HFF-Myc (cell line): ENCODE measurements at regions not wholly inside any gene's neighbourhood (a gene's known extent, or its start where the extent isn't known, plus 50 kb on each side); places are given as distances from the start of the nearest gene placed in this dataset.

Experiments
- DNase-seq: peaks from one replicate; pipeline ENCODE4 v3.0.0-alpha.2; 2011; ENCODE audit warnings: low read depth; ENCODE audit errors: extremely low read depth
- H3K4me3 ChIP-seq: replicated peaks from 2 replicates; pipeline ENCODE4 v1.5.1; 2011; ENCODE audit warnings: low read depth, mild to moderate bottlenecking, control low read depth, low read length
- CTCF ChIP-seq: IDR thresholded peaks from 2 replicates; pipeline ENCODE4 v1.5.1; 2012; ENCODE audit warnings: mild to moderate bottlenecking, low read depth, low read length, control low read depth; ENCODE audit errors: missing control alignments

DNA sequence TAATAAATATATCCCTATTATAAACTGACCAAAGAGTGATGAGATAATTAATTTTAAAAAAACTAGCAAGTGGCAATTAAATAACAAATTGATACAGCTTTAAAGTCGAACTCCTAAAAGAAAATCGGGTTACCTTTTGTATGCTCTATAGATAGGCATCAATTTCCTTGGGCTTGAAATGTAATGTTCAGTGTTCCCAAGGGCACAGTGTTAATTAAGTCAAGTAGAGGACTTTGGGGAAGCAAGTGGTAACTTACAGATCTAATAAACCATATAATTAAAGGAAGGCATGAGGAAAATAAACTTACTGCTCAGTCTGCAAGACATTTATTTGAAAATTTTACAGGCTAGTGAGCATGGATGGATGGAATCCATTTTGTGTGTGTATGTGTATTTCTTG, 220.9 kb downstream of the FSCB start:
- no peak overlapping the region for H3K4me3 ChIP-seq
- TF ChIP-seq CTCF, result no peak

DNA sequence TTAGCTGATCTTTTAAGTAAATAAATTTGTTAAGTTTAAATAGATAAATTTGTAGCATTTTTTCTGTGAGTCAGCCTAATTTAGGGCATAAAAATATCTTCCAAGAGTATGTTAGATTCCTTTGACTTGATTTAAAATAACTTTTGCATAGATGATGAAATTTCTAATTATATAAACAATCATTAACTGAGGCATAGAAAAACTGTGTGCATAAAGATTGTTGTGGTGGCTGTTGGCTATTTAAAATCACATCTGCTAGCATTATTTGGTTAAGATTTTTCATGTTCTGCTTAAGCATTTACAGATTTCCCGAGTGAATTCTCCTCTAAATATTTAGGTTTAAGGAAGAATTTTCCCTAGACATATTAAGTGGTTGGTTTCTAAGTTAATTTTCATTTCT, 223.2 kb downstream of the FSCB start:
- no peak for DNase-seq
- no peak for TF ChIP-seq CTCF
- no peak overlapping the region for H3K4me3 ChIP-seq

More for the DNA sequence above, 220.9 kb downstream of the FSCB start:
- no peak for DNase-seq

GRCh38 chr14:44279357-44279756, 227.7 kb downstream of the FSCB start:
- DNase-seq, result no peak
- no peak overlapping the region for H3K4me3 ChIP-seq
- TF ChIP-seq CTCF, result no peak

DNA sequence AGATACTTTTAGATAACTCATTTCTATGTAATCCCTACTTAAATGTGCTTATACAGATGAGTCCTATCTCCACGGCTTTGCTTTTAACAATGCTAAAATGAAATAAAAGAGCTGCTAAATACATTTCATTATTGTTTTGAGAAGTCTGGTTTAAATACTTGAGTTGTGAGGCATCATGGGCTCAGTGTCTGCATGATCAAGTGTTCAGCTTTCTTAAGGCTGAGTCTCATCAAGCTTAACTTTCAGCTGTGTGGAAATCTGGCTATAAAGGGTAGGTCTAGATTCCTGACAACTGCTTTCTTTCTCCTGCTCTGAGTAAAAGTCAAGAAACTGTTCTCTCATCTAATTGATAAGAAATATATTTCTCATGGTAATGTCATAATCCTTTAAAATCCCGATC, 235.4 kb downstream of the FSCB start:
- TF ChIP-seq CTCF, result no peak
- no peak overlapping the region for H3K4me3 ChIP-seq
- DNase-seq, result no peak

GRCh38 chr14:44271006-44271405, 236.1 kb downstream of the FSCB start:
- no peak for DNase-seq
- TF ChIP-seq CTCF, result no peak

DNA sequence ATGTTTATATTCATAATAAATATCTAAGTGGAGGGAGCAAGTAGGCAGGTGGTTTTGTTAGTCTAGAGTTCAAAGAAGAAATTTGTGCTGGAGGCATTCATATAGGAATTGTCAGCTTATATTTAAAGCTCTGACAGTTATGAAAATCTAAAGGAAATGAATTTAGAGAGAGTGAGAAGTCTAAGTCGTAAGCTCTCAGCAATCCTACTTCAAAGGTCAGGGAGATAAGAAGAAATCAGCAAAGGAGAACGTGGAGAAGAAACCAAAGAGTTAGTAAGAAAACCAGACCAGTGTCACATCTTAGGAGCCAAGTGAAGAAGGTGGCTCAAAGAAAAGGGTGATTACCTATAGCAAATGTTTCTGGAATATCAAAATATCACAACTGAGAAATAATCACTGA, 241.8 kb downstream of the FSCB start:
- DNase-seq, result no peak
- no peak overlapping the region for H3K4me3 ChIP-seq
- no peak for TF ChIP-seq CTCF

More at GRCh38 chr14:44271006-44271405, 236.1 kb downstream of the FSCB start:
- H3K4me3 ChIP-seq, result no peak overlapping the region

DNA sequence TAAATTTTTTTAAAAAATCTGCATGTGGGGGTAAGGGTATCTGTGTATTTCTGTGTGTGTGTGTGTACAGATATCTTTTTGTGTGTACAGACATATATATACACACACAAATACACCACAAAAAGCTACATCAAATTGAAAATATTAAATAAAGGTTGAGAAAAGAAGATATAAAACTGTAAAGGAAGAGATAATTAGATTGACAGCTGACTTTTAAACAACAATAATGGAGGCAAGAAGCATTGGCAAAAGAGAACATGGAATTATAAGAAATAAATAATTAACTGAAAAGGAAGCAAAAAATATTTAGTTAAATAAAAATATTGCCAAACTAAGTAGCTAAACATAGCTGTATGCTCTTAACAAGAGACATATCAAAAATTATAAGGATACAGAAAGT, 291.4 kb downstream of the FSCB start:
- DNase-seq, result no peak
- no peak overlapping the region for H3K4me3 ChIP-seq
- no peak for TF ChIP-seq CTCF
